H1 (cell line): ENCODE measurements at regions not wholly inside any gene's neighbourhood (a gene's known extent, or its start where the extent isn't known, plus 50 kb on each side); places are given as distances from the start of the nearest gene placed in this dataset.

Source experiments
- CTCF ChIP-seq, 3 experiments: IDR thresholded peaks; 1 replicate in 2 of 3; 2 replicates in 1 of 3; pipeline versions ENCODE4 v1.5.1 to v1.6.1; 2011; ENCODE audit warnings: low read length in 3 of 3, mild to moderate bottlenecking in 3 of 3, inconsistent platforms in 2 of 3, low read depth in 1 of 3, moderate library complexity in 1 of 3; ENCODE audit not compliant: insufficient read depth in 1 of 3; ENCODE audit errors: control extremely low read depth in 1 of 3
- FOSL1 ChIP-seq: IDR thresholded peaks from 2 replicates; pipeline ENCODE4 v1.6.1; 2011; ENCODE audit warnings: mild to moderate bottlenecking, low read depth, low read length, moderate library complexity; ENCODE audit not compliant: insufficient read depth
- JUN ChIP-seq: IDR thresholded peaks from 2 replicates; pipeline ENCODE4 v1.6.1; 2011; ENCODE audit warnings: low read depth, mild to moderate bottlenecking, improper control_type of control experiment, low read length
- RFX5 ChIP-seq: IDR thresholded peaks from 2 replicates; pipeline ENCODE4 v1.6.1; 2011; ENCODE audit warnings: low read depth, low read length, improper control_type of control experiment, borderline replicate concordance

- TF ChIP-seq RFX5 (no peak), FOSL1 (no peak), CTCF (IDR thresholded peaks at IDR 0.05; ENCODE audit: control extremely low read depth in 1 of 3, insufficient read depth in 1 of 3, low read depth in 1 of 3, low read length in 3 of 3) (no peak), JUN (no peak)
Observed at GRCh38 chr6:106764353-106764980, 135.1 kb downstream of the QRSL1 start.
